HG03095 (cell line): ENCODE measurements at regions not wholly inside any gene's neighbourhood (a gene's known extent, or its start where the extent isn't known, plus 50 kb on each side); places are given as distances from the start of the nearest gene placed in this dataset.
"Not testable (repeated sequence)": the region's sequence is repeated elsewhere in the genome, so short reads cannot be mapped to it uniquely, and the experiment has no call there.

ENCODE experiments used
- ATAC-seq: cut with Tn5 transposase; IDR thresholded peaks from one replicate; pipeline ENCODE4 v1.9.1; 2021; ENCODE audit warnings: moderate library complexity; ENCODE audit not compliant: unreplicated experiment

GRCh38 chrX:150231368-150231767 lies 131.7 kb upstream of the MAMLD1 start:
- ATAC-seq, result not testable (repeated sequence)

GRCh38 chrX:150232222-150232621 lies 130.9 kb upstream of the MAMLD1 start:
- ATAC-seq, result not testable (repeated sequence)

GRCh38 chrX:150234126-150234525 lies 129.0 kb upstream of the MAMLD1 start:
- no peak for ATAC-seq

GRCh38 chrX:150236327-150236726 lies 126.8 kb upstream of the MAMLD1 start:
- ATAC-seq, result no peak

GRCh38 chrX:150238632-150239382 lies 124.3 kb upstream of the MAMLD1 start:
- no peak for ATAC-seq

GRCh38 chrX:150239946-150240642 lies 123.0 kb upstream of the MAMLD1 start:
- no peak for ATAC-seq

GRCh38 chrX:150240643-150240970 lies 122.5 kb upstream of the MAMLD1 start:
- no peak for ATAC-seq

GRCh38 chrX:150253959-150254620 lies 109.0 kb upstream of the MAMLD1 start:
- ATAC-seq, result no peak

- no peak for ATAC-seq
These were observed 108.2 kb upstream of the MAMLD1 start for GRCh38 chrX:150254909-150255308.

GRCh38 chrX:150255441-150256296 lies 107.4 kb upstream of the MAMLD1 start:
- ATAC-seq, result no peak

GRCh38 chrX:150256297-150256650 lies 106.8 kb upstream of the MAMLD1 start:
- no peak for ATAC-seq

GRCh38 chrX:150257353-150258175 lies 105.6 kb upstream of the MAMLD1 start:
- ATAC-seq, result no peak

- no peak for ATAC-seq
These were observed 105.0 kb upstream of the MAMLD1 start for GRCh38 chrX:150258176-150258425.

- ATAC-seq, result no peak
These were observed 104.4 kb upstream of the MAMLD1 start for GRCh38 chrX:150258463-150259430.

GRCh38 chrX:150262456-150262855 lies 100.7 kb upstream of the MAMLD1 start:
- ATAC-seq, result no peak

GRCh38 chrX:150268839-150269355 lies 94.2 kb upstream of the MAMLD1 start:
- no peak for ATAC-seq

GRCh38 chrX:150269605-150270254 lies 93.4 kb upstream of the MAMLD1 start:
- no peak for ATAC-seq

GRCh38 chrX:150270622-150271021 lies 92.5 kb upstream of the MAMLD1 start:
- ATAC-seq, result no peak
